LNCAP (cell line): ENCODE measurements at regions not wholly inside any gene's neighbourhood (a gene's known extent, or its start where the extent isn't known, plus 50 kb on each side); places are given as distances from the start of the nearest gene placed in this dataset.

Experiments
- CTCF ChIP-seq: fragments of 450-650 bp; IDR thresholded peaks from 2 replicates; pipeline ENCODE4 v1.5.1; 2017; ENCODE audit warnings: mild to moderate bottlenecking

DNA sequence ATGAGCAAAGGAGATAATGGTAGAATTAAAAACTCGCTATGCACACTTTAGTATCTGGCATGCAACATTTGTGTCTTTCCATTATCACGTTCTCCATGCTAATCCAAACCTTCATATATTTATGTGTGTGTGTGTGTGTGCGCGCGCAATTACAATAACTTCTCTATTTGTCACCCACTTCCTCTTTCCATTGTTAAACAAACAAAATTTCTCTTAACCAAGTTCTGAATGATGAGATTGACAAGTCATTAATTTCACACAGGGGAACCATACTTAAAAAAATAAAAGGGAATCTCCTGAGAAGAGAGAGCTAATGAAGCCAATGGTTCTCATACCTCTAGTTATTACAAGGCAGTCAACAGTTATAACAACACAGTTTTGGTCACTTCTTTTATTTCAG lies 575.9 kb upstream of the MDGA2 start:
- no peak for TF ChIP-seq CTCF

DNA sequence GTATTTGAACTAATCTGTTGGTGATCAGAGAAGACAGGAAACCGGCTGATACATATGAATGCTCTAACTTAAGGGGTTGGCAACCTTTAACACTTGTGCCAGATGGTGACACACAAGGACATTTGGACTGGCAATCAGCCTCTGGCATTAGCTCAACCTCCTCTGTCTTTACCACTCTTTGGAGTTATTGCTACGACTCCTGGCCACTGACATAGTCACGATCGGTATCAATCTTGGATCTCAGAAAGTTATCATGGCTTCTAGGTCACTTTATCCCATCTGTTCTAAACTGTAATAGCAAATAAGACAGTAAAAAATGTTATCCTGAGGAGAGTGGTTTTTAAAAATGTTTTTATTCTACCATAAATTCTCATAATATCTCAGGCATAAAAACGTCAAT lies 575.2 kb upstream of the MDGA2 start:
- no peak for TF ChIP-seq CTCF

DNA sequence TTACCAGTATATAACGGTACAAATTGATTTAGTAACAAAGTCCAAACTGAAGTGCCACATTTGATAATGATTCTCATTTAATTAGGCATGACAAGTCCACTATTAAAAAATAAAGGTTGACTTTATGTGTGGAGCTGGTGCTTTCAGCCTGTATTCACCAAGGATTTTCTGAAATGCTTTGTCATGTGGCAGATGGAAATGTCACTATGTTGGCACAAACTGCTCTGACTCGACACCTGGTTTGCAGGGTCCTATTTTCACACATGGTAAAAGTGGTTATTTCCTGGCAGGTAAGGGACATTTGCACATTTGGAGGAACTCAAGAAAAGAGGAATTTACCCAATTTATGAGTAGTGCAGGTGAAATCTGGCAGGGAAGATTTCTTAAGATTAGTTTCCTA lies 572.6 kb upstream of the MDGA2 start:
- no peak for TF ChIP-seq CTCF

GRCh38 chr14:48243900-48244299 lies 568.5 kb upstream of the MDGA2 start:
- TF ChIP-seq CTCF = no peak

DNA sequence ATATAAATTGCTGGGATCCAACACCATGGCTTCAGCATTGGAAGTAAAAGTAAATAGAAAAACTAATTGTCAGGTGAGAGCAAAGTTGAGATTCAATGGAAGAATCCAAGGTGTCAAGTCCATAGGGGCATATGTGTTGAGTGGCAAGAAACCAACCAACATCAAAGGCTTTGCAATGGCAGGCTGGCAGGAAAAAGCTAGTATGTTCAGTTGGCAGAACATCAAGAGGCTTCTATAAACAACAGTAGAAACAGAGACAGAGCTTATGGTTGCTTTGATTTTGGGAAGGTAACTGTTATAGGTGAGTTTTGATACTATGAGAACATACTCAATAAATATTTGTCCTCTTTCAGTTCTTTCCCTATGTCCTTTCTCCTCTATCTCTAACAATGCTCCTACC lies 553.7 kb upstream of the MDGA2 start:
- TF ChIP-seq CTCF = no peak

- no peak for TF ChIP-seq CTCF
Observed at GRCh38 chr14:48193893-48194292, 518.5 kb upstream of the MDGA2 start.

DNA sequence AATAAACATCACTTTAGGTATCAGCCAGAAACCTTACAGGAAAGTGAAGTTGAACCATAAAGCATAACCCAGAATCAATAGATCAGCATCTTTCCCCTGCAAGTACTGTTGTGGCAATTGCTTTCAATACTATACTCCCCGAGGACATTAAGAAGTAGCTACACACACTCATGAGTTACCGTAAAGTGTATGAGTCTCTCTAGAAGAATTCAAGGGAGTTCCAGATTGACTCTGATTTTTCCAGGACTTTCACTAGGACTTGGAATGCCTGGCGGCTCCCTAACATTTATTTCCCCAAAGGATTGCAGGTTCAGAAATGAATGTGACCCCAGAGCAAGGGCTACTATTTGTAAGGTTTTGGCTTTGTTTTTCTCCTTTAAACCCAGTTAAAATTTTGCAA lies 465.4 kb upstream of the MDGA2 start:
- TF ChIP-seq CTCF = no peak

DNA sequence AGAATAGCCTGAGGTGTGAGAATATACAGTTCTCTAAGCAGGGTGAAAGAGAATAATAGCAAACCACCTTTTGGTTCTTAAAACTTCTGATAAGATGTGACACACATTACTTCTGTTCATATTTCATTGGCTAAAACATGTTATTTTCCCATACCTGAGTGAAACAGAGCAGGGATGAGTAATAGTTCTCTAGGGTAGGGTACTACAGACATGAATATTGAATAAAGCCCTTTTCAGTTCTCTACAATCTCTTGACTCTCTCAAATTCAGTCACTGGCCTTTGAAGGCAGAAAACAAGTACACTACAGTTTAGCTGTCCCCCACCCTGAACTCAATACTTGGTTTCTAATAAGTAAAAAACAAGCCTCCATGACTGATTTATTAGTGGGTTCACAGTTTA lies 454.1 kb upstream of the MDGA2 start:
- no peak for TF ChIP-seq CTCF
